ENCODE measurements at regions not wholly inside any gene's neighbourhood (a gene's known extent, or its start where the extent isn't known, plus 50 kb on each side); places are given as distances from the start of the nearest gene placed in this dataset.
"Not testable (repeated sequence)": the region's sequence is repeated elsewhere in the genome, so short reads cannot be mapped to it uniquely, and the experiment has no call there.

GRCh38 chr12:95358111-95359083 is 115.6 kb upstream of the METAP2 start:
- Mint-ChIP-seq H3K4me3 (no peak overlapping the region), H3K9me3 (no peaks in the 10 kb centered on the region), H3K4me1 (peaks cover 4% of the 10 kb centered on the region), H3K27ac (no peak overlapping the region), H3K36me3 (ENCODE audit: low read depth) (no peaks in the 10 kb centered on the region), H3K27me3 (no peaks in the 10 kb centered on the region)
- ChIA-PET CTCF (interaction anchor here (0.6 kb wide), 2 partner anchors 68 to 214 kb away, joined by 5 read pairs; no protein-coding TSS in a partner anchor), POLR2A (no interaction called here)
- DNase-seq: no peak

GRCh38 chr12:95365912-95366311 is 108.0 kb upstream of the METAP2 start:
- H3K9me3 Mint-ChIP-seq: no peaks in the 10 kb centered on the region
- no peaks in the 10 kb centered on the region for H3K27me3 Mint-ChIP-seq
- CTCF ChIA-PET: interaction anchor here (1.2 kb wide), 1 partner anchor 107 kb away, joined by 3 read pairs; no protein-coding TSS in a partner anchor
- no peak overlapping the region for H3K27ac Mint-ChIP-seq
- no peaks in the 10 kb centered on the region for H3K4me1 Mint-ChIP-seq
- H3K4me3 Mint-ChIP-seq: no peak overlapping the region
- DNase-seq: no peak
- H3K36me3 Mint-ChIP-seq (ENCODE audit: low read depth): no peaks in the 10 kb centered on the region
- POLR2A ChIA-PET: no interaction called here

- CTCF ChIA-PET: no interaction called here
- Mint-ChIP-seq H3K36me3 (ENCODE audit: low read depth) (no peaks in the 10 kb centered on the region), H3K4me3 (no peak overlapping the region), H3K27ac (no peak overlapping the region), H3K9me3 (no peaks in the 10 kb centered on the region), H3K27me3 (no peaks in the 10 kb centered on the region), H3K4me1 (no peaks in the 10 kb centered on the region)
- POLR2A ChIA-PET: no interaction called here
- DNase-seq: no peak
These were observed 105.0 kb upstream of the METAP2 start for GRCh38 chr12:95368931-95369330.

- Mint-ChIP-seq H3K36me3 (ENCODE audit: low read depth) (no peaks in the 10 kb centered on the region), H3K4me1 (no peaks in the 10 kb centered on the region), H3K27ac (no peak overlapping the region), H3K4me3 (no peak overlapping the region), H3K27me3 (no peaks in the 10 kb centered on the region), H3K9me3 (no peaks in the 10 kb centered on the region)
- no peak for DNase-seq
- ChIA-PET CTCF (no interaction called here), POLR2A (no interaction called here)
These were observed 102.4 kb upstream of the METAP2 start for GRCh38 chr12:95371571-95371970.

GRCh38 chr12:95379481-95379880 is 94.5 kb upstream of the METAP2 start:
- H3K27me3 Mint-ChIP-seq; H3K4me1 Mint-ChIP-seq; H3K4me3 Mint-ChIP-seq; POLR2A ChIA-PET; H3K9me3 Mint-ChIP-seq; H3K27ac Mint-ChIP-seq; CTCF ChIA-PET; H3K36me3 Mint-ChIP-seq (ENCODE audit: low read depth); DNase-seq: not testable (repeated sequence)

- H3K4me1 Mint-ChIP-seq; H3K27me3 Mint-ChIP-seq; H3K27ac Mint-ChIP-seq; H3K4me3 Mint-ChIP-seq; H3K9me3 Mint-ChIP-seq; CTCF ChIA-PET; POLR2A ChIA-PET; DNase-seq; H3K36me3 Mint-ChIP-seq (ENCODE audit: low read depth): not testable (repeated sequence)
These were observed 93.6 kb upstream of the METAP2 start for GRCh38 chr12:95380334-95380733.

GRCh38 chr12:95380997-95381786 is 92.8 kb upstream of the METAP2 start:
- DNase-seq: no peak
- Mint-ChIP-seq H3K4me1 (no peaks in the 10 kb centered on the region), H3K36me3 (ENCODE audit: low read depth) (no peaks in the 10 kb centered on the region), H3K9me3 (no peaks in the 10 kb centered on the region), H3K27ac (no peak overlapping the region), H3K27me3 (no peaks in the 10 kb centered on the region), H3K4me3 (no peak overlapping the region)
- POLR2A ChIA-PET: no interaction called here
- CTCF ChIA-PET: no interaction called here

GRCh38 chr12:95383920-95384319 is 90.0 kb upstream of the METAP2 start:
- H3K4me3 Mint-ChIP-seq; DNase-seq; H3K9me3 Mint-ChIP-seq; H3K4me1 Mint-ChIP-seq; POLR2A ChIA-PET; H3K27ac Mint-ChIP-seq; H3K36me3 Mint-ChIP-seq (ENCODE audit: low read depth); H3K27me3 Mint-ChIP-seq; CTCF ChIA-PET: not testable (repeated sequence)

GRCh38 chr12:95384785-95385184 is 89.2 kb upstream of the METAP2 start:
- CTCF ChIA-PET: no interaction called here
- Mint-ChIP-seq H3K4me3 (no peak overlapping the region), H3K27ac (no peak overlapping the region), H3K36me3 (ENCODE audit: low read depth) (no peaks in the 10 kb centered on the region), H3K4me1 (no peaks in the 10 kb centered on the region), H3K9me3 (no peaks in the 10 kb centered on the region), H3K27me3 (no peaks in the 10 kb centered on the region)
- DNase-seq: no peak
- POLR2A ChIA-PET: no interaction called here

- DNase-seq: no peak
- Mint-ChIP-seq H3K27ac (no peak overlapping the region), H3K36me3 (ENCODE audit: low read depth) (no peaks in the 10 kb centered on the region), H3K4me3 (no peak overlapping the region), H3K9me3 (peaks cover 5% of the 10 kb centered on the region), H3K4me1 (peaks cover 3% of the 10 kb centered on the region), H3K27me3 (no peaks in the 10 kb centered on the region)
- POLR2A ChIA-PET: no interaction called here
- CTCF ChIA-PET: interaction anchor here (0.6 kb wide), 1 partner anchor 193 kb away, joined by 3 read pairs; no protein-coding TSS in a partner anchor
These were observed 88.5 kb upstream of the METAP2 start for GRCh38 chr12:95385246-95386035.

- peaks cover 5% of the 10 kb centered on the region for H3K9me3 Mint-ChIP-seq
- no peaks in the 10 kb centered on the region for H3K27me3 Mint-ChIP-seq
- no peak for DNase-seq
- H3K4me1 Mint-ChIP-seq: peaks cover 3% of the 10 kb centered on the region
- CTCF ChIA-PET: interaction anchor here (0.8 kb wide), 1 partner anchor 11 kb away, joined by 3 read pairs; no protein-coding TSS in a partner anchor
- H3K27ac Mint-ChIP-seq: no peak overlapping the region
- H3K36me3 Mint-ChIP-seq (ENCODE audit: low read depth): no peaks in the 10 kb centered on the region
- no peak overlapping the region for H3K4me3 Mint-ChIP-seq
- POLR2A ChIA-PET: no interaction called here
These were observed 87.9 kb upstream of the METAP2 start for GRCh38 chr12:95386051-95386450.

- POLR2A ChIA-PET; H3K4me1 Mint-ChIP-seq; H3K4me3 Mint-ChIP-seq; DNase-seq; H3K36me3 Mint-ChIP-seq (ENCODE audit: low read depth); CTCF ChIA-PET; H3K27ac Mint-ChIP-seq; H3K27me3 Mint-ChIP-seq; H3K9me3 Mint-ChIP-seq: not testable (repeated sequence)
These were observed 85.7 kb upstream of the METAP2 start for GRCh38 chr12:95388260-95388659.

GRCh38 chr12:95390192-95390591 is 83.8 kb upstream of the METAP2 start:
- Mint-ChIP-seq H3K9me3 (peaks cover 10% of the 10 kb centered on the region), H3K4me3 (no peak overlapping the region), H3K27me3 (peaks cover 2% of the 10 kb centered on the region), H3K4me1 (peaks cover 3% of the 10 kb centered on the region), H3K27ac (no peak overlapping the region), H3K36me3 (ENCODE audit: low read depth) (peaks cover 2% of the 10 kb centered on the region)
- CTCF ChIA-PET: interaction anchor here (0.9 to 1.1 kb wide), 2 partner anchors 12 to 148 kb away, joined by 3 read pairs; no protein-coding TSS in a partner anchor
- no peak for DNase-seq
- POLR2A ChIA-PET: no interaction called here
